GM23338 (cell line): ENCODE measurements at regions not wholly inside any gene's neighbourhood (a gene's known extent, or its start where the extent isn't known, plus 50 kb on each side); places are given as distances from the start of the nearest gene placed in this dataset.

Source experiments
- ATAC-seq: fragments of 200-7000 bp; cut with Tn5 transposase; 3 replicates; pipeline ENCODE4 v1.9.1; 2020
- DNase-seq: peaks from one replicate; pipeline ENCODE4 v3.0.0-alpha.2; 2015; ENCODE audit warnings: low spot score
- H2AFZ ChIP-seq: fragments of 200-600 bp; sonication (generic); 2 replicates; pipeline ENCODE4 v1.8.0; 2016; ENCODE audit warnings: antibody characterized with exemption, mild to moderate bottlenecking, moderate library complexity
- H3F3A ChIP-seq: fragments of 200-600 bp; sonication (generic); replicated peaks from 2 replicates; pipeline ENCODE4 v1.8.0; 2017; ENCODE audit warnings: antibody characterized with exemption, mixed run types, low read depth
- H3K27ac ChIP-seq: fragments of 200-600 bp; sonication (generic); 2 replicates; pipeline ENCODE4 v1.6.1; 2016; ENCODE audit warnings: low read depth
- H3K27me3 ChIP-seq: fragments of 200-600 bp; sonication (generic); 2 replicates; pipeline ENCODE4 v1.8.0; 2016; ENCODE audit warnings: mild to moderate bottlenecking, mixed run types, moderate library complexity; ENCODE audit not compliant: insufficient read depth
- H3K36me3 ChIP-seq: fragments of 200-600 bp; sonication (generic); 2 replicates; pipeline ENCODE4 v1.8.0; 2016; ENCODE audit warnings: mild to moderate bottlenecking; ENCODE audit not compliant: insufficient read depth
- H3K4me1 ChIP-seq: fragments of 200-600 bp; sonication (generic); 2 replicates; pipeline ENCODE4 v1.8.0; 2016; ENCODE audit warnings: mild to moderate bottlenecking, moderate library complexity; ENCODE audit not compliant: insufficient read depth
- H3K4me2 ChIP-seq: fragments of 200-600 bp; sonication (generic); 2 replicates; pipeline ENCODE4 v1.7.1; 2017; ENCODE audit warnings: mixed run types
- H3K4me3 ChIP-seq: fragments of 200-600 bp; sonication (generic); 2 replicates; pipeline ENCODE4 v1.6.1; 2016; ENCODE audit warnings: mixed run types
- H3K79me2 ChIP-seq: fragments of 200-600 bp; sonication (generic); replicated peaks from 2 replicates; pipeline ENCODE4 v1.8.0; 2017; ENCODE audit warnings: mild to moderate bottlenecking; ENCODE audit not compliant: insufficient read depth
- H3K9me2 ChIP-seq: fragments of 200-600 bp; sonication (generic); 2 replicates; pipeline ENCODE4 v1.8.0; 2017; ENCODE audit not compliant: insufficient read depth
- H4K20me1 ChIP-seq: fragments of 200-600 bp; sonication (generic); replicated peaks from 2 replicates; pipeline ENCODE4 v1.8.0; 2017; ENCODE audit warnings: mild to moderate bottlenecking; ENCODE audit not compliant: insufficient read depth
- H3K27ac Mint-ChIP-seq: 2 replicates; pipeline ENCODE4 v1.8.0; 2020; ENCODE audit warnings: inconsistent platforms, mild to moderate bottlenecking, moderate library complexity, mixed read lengths
- H3K27me3 Mint-ChIP-seq: 3 replicates; pipeline ENCODE4 v1.8.0; 2022; ENCODE audit warnings: low read depth, mild to moderate bottlenecking, moderate library complexity, mixed read lengths, inconsistent platforms; ENCODE audit not compliant: insufficient read depth, poor library complexity
- H3K36me3 Mint-ChIP-seq: 3 replicates; pipeline ENCODE4 v1.8.0; 2021; ENCODE audit warnings: low read depth, mild to moderate bottlenecking, inconsistent platforms, moderate library complexity, mixed read lengths
- H3K4me1 Mint-ChIP-seq: 3 replicates; pipeline ENCODE4 v1.8.0; 2020; ENCODE audit warnings: mild to moderate bottlenecking, inconsistent platforms, mixed read lengths
- H3K4me3 Mint-ChIP-seq: 3 replicates; pipeline ENCODE4 v1.8.0; 2021; ENCODE audit warnings: moderate library complexity, mild to moderate bottlenecking, inconsistent platforms, mixed read lengths
- H3K9me3 Mint-ChIP-seq: 3 replicates; pipeline ENCODE4 v1.8.0; 2020; ENCODE audit warnings: moderate library complexity, mild to moderate bottlenecking, inconsistent platforms, mixed read lengths
- CREB1 ChIP-seq: fragments of 250-450 bp; sonication (Bioruptor Pico); IDR thresholded peaks from 2 replicates; pipeline ENCODE4 v1.5.0; 2020; ENCODE audit warnings: low read depth, mild to moderate bottlenecking, moderate library complexity
- CTCF ChIP-seq, 2 experiments: fragments of 200-600 bp in 1 of 2; sonication (generic) in 1 of 2; conservative IDR thresholded peaks; 2 replicates each; pipeline versions ENCODE4 v1.5.1 to v1.6.1; 2016 to 2017; ENCODE audit warnings: antibody characterized with exemption in 2 of 2, low read depth in 2 of 2, mild to moderate bottlenecking in 2 of 2, moderate library complexity in 1 of 2
- ETS1 ChIP-seq: IDR thresholded peaks from 2 replicates; pipeline ENCODE4 v1.6.1; 2016; ENCODE audit warnings: antibody characterized with exemption
- EZH2 ChIP-seq: fragments of 200-600 bp; sonication (generic); IDR thresholded peaks from one replicate; pipeline ENCODE4 v1.8.0; 2017; ENCODE audit warnings: antibody characterized with exemption, mild to moderate bottlenecking, low read depth; ENCODE audit not compliant: unreplicated experiment
- EZH2phosphoT487 ChIP-seq: fragments of 200-600 bp; sonication (generic); IDR thresholded peaks from one replicate; pipeline ENCODE4 v1.8.1; 2018; ENCODE audit warnings: antibody characterized with exemption; ENCODE audit not compliant: unreplicated experiment
- NANOG ChIP-seq: IDR thresholded peaks from 2 replicates; pipeline ENCODE4 v1.6.1; 2016; ENCODE audit warnings: antibody characterized with exemption, borderline replicate concordance
- STAT1 ChIP-seq: IDR thresholded peaks from one replicate; pipeline ENCODE4 v1.6.1; 2016; ENCODE audit warnings: antibody characterized with exemption; ENCODE audit not compliant: unreplicated experiment
- ZNF114 ChIP-seq: fragments of 250-450 bp; sonication (Bioruptor Pico); IDR thresholded peaks from 2 replicates; pipeline ENCODE4 v1.5.0; 2020; ENCODE audit warnings: mild to moderate bottlenecking, moderate library complexity
- ZNF331 ChIP-seq: fragments of 250-450 bp; sonication (Bioruptor Pico); IDR thresholded peaks from 2 replicates; pipeline ENCODE4 v1.5.0; 2020; ENCODE audit warnings: low read depth, mild to moderate bottlenecking, moderate library complexity
- ZNF462 ChIP-seq: fragments of 250-450 bp; sonication (Bioruptor Pico); IDR thresholded peaks from 2 replicates; pipeline ENCODE4 v1.5.0; 2020; ENCODE audit warnings: mild to moderate bottlenecking, moderate library complexity

- Histone ChIP-seq H3K4me2 (no peak overlapping the region), H3F3A (no peaks in the 10 kb centered on the region), H3K36me3 (no peaks in the 10 kb centered on the region), H4K20me1 (no peaks in the 10 kb centered on the region), H3K27ac (no peak overlapping the region), H3K4me1 (peaks cover 10% of the 10 kb centered on the region), H3K79me2 (no peaks in the 10 kb centered on the region), H3K4me3 (no peak overlapping the region), H3K27me3 (no peaks in the 10 kb centered on the region), H2AFZ (no peak overlapping the region), H3K9me2 (peaks cover 8% of the 10 kb centered on the region; the same call in 1 of the 2 replicates)
- peaks cover 11% of the 10 kb centered on the region; the same call in 1 of the 3 replicates for H3K4me1 Mint-ChIP-seq
- H3K27me3 Mint-ChIP-seq: peaks cover 4% of the 10 kb centered on the region
- no peak for DNase-seq
- no peak for ATAC-seq
- H3K36me3 Mint-ChIP-seq: peaks cover 3% of the 10 kb centered on the region; the same call in 1 of the 3 replicates
- H3K4me3 Mint-ChIP-seq: no peak overlapping the region
- H3K9me3 Mint-ChIP-seq: peaks cover 9% of the 10 kb centered on the region; the same call in 2 of the 3 replicates
- TF ChIP-seq CREB1 (no peak), STAT1 (no peak), ZNF331 (no peak), EZH2phosphoT487 (no peak), ETS1 (no peak), NANOG (no peak), EZH2 (no peak), ZNF114 (CRISPR knock-in tag) (no peak)
- no peak overlapping the region for H3K27ac Mint-ChIP-seq
These were observed 282.1 kb upstream of the ZNF32 start for GRCh38 chr10:43930777-43931176.

- H3K4me1 Mint-ChIP-seq: peaks cover 11% of the 10 kb centered on the region; the same call in 1 of the 3 replicates
- no peaks in the 10 kb centered on the region for H3K27me3 ChIP-seq
- H3K9me2 ChIP-seq: peaks cover 8% of the 10 kb centered on the region; the same call in 1 of the 2 replicates
- no peaks in the 10 kb centered on the region for H4K20me1 ChIP-seq
- no peak overlapping the region for H3K4me3 ChIP-seq
- H3K4me1 ChIP-seq: peaks cover 10% of the 10 kb centered on the region
- no peak overlapping the region for H3K27ac Mint-ChIP-seq
- no peak overlapping the region for H3K27ac ChIP-seq
- H3K4me3 Mint-ChIP-seq: no peak overlapping the region
- peaks cover 4% of the 10 kb centered on the region for H3K27me3 Mint-ChIP-seq
- no peak overlapping the region for H2AFZ ChIP-seq
- no peaks in the 10 kb centered on the region for H3K36me3 ChIP-seq
- H3K79me2 ChIP-seq: no peaks in the 10 kb centered on the region
- DNase-seq (no peak), ATAC-seq (no peak)
- H3K36me3 Mint-ChIP-seq: peaks cover 3% of the 10 kb centered on the region; the same call in 1 of the 3 replicates
- H3K9me3 Mint-ChIP-seq: peaks cover 6% of the 10 kb centered on the region
- H3F3A ChIP-seq: no peaks in the 10 kb centered on the region
- H3K4me2 ChIP-seq: no peak overlapping the region
- no peak for TF ChIP-seq ZNF331
- no peak for TF ChIP-seq ETS1
- no peak for TF ChIP-seq NANOG
- TF ChIP-seq ZNF462 (CRISPR knock-in tag): no peak
- TF ChIP-seq CTCF (conservative IDR thresholded peaks at IDR 0.05; ENCODE audit: low read depth in 2 of 2): no peak
These were observed 281.6 kb upstream of the ZNF32 start for GRCh38 chr10:43930243-43930642.
